Esophagus squamous epithelium (tissue), 4 donors: ENCODE measurements at regions not wholly inside any gene's neighbourhood (a gene's known extent, or its start where the extent isn't known, plus 50 kb on each side); places are given as distances from the start of the nearest gene placed in this dataset.

Experiments
- CTCF ChIP-seq, 6 experiments: fragments of 450-650 bp in 4 of 6; fragments of 200-600 bp in 2 of 6; sonication (generic) in 2 of 6; IDR thresholded peaks; one replicate each; pipeline ENCODE4 v1.5.1; 2016 to 2019; ENCODE audit warnings: antibody characterized with exemption in 6 of 6, mild to moderate bottlenecking in 4 of 6, moderate library complexity in 4 of 6
- POLR2A ChIP-seq, 4 donors: fragments of 450-650 bp; IDR thresholded peaks; one replicate each; pipeline ENCODE4 v1.6.1; 2017; ENCODE audit warnings: antibody characterized with exemption in 4 of 4, mild to moderate bottlenecking in 4 of 4, moderate library complexity in 3 of 4

- TF ChIP-seq CTCF (IDR thresholded peaks at IDR 0.05) (no peak), POLR2A (IDR thresholded peaks at IDR 0.05) (no peak)
These were observed 100.9 kb upstream of the FSTL4 start for GRCh38 chr5:133713209-133713608.
